GM19351 (cell line): ENCODE measurements at regions not wholly inside any gene's neighbourhood (a gene's known extent, or its start where the extent isn't known, plus 50 kb on each side); places are given as distances from the start of the nearest gene placed in this dataset.
"Not testable (repeated sequence)": the region's sequence is repeated elsewhere in the genome, so short reads cannot be mapped to it uniquely, and the experiment has no call there.

Experiments
- ATAC-seq: cut with Tn5 transposase; IDR thresholded peaks from one replicate; pipeline ENCODE4 v1.9.1; 2021; ENCODE audit warnings: mild to moderate bottlenecking, moderate library complexity; ENCODE audit not compliant: unreplicated experiment

DNA sequence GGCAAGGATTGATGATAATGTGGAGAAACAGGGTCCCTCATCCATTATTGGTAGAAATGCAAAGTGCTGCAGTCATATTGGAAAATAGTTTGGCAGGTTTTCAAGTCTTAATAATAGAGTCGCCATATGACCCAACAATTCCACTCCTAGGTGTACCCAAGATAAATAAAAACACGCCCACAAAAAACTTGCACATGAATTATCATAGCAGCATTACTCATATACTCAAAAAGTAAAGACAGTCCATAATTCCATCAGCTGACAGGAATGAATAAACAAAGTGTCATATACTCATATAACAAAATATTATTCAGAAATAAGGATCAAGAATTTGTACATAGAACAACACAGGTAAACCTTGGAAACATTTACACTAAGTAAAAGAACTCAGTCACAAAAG lies 242.9 kb upstream of the FTMT start:
- ATAC-seq: no peak

DNA sequence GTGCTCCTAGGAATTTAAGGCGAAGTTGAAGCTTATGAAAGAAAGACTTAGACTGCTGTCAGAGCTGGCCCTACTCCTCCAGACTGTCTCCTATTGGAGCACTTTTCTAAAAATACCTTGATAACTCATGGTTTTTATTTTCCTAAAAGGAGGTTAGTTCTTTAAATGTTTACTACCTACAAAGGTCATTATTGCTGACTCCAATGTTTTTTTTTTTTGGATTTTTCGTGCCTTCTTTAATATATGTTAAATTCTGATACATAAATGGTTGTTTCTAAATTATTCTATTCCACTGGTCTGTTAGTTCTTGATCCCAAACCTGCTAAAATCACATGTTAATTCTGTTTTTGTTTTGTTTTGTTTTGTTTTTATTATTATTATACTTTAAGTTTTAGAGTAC lies 227.6 kb upstream of the FTMT start:
- ATAC-seq: no peak

DNA sequence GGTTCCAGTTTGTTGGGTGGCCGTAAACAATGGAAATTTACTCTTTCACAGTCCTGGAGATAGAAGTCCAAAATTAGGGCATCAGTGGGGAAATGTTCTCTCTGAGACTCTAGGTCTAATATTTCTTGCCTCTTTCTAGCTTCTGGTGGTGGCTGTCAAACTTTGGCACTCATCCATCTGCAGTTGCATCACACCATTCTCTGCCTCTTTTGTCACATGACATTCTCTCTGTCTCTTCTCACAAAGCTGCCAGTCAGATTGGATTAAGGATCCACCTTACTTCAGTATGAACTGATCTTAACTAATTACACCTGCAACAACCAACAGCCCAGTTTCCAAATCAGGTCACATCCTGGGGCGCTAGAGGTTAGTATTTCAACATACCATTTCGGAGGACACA lies 222.9 kb upstream of the FTMT start:
- no peak for ATAC-seq

DNA sequence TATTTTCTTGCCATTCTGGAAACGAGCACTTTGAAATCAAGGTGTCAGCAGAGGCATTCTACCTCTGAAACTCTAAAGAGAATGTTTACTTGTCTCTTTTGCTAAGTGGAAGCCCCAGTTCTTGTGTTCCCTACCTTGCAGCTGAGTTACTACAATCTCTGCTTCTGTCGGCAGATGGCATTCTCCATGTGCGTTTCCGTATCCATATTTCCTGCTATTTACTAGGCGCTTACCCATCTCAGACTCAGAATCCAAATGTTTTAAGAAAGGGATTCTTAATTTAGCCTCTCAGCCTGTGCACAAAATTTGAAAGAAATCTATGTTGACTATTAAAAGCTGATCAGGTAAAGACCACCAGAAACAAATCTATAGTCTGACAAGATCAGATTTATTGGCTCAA lies 221.3 kb upstream of the FTMT start:
- no peak for ATAC-seq

DNA sequence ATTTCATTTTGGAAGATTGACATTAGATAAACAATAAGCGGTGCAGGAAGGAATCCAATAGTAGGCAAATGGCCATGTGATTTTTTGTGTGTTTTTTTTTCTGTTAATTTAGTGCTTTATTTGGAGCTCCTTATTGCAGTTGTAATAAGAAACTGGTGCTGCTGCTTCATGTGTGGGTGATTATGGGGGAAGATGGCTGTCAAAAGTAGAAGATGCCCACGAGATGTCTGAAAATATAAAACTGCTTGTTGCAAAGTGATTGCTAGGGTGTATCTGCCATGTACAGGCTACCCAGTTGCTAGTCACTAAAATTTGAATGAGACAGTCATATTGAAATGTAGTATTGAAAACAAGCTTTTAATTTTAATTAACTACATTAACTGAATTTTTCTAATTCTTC lies 216.7 kb upstream of the FTMT start:
- no peak for ATAC-seq

DNA sequence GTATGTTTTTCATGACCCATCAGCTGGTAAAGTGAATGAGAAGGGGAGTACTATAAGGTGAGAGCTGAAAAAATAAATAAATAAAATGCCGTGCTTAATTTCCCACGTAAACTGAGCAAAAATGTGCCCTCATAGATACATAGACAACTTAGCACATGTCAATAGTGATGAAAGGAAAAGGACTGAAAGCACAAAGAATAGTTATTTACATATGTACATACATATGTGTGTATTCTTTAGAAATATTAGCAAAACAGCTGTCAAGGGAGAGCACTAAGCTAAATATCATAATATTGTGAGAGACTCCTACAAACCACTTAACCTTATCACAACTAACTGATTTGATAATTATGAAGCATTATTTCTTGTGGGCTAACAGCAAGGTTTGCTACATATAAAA lies 213.6 kb upstream of the FTMT start:
- ATAC-seq: no peak

DNA sequence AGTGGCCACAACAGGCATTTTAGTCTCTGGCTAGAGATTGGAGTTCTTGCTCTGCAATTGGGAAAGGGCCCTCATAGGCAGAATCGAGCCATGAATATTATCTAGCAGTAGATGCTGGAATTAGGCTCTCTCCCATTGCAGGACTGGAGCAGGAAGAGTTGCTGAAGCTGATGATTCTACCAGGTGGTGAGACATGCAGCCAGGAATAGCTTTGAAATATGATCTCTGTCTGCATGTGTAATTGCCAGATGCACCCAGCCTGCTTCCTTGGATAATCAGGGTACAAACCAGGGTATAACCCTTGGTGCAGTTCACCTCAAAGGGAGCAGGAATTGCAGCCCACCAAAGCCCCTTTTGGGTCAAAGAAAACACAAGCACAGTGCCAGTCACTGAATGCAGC lies 211.4 kb upstream of the FTMT start:
- no peak for ATAC-seq

DNA sequence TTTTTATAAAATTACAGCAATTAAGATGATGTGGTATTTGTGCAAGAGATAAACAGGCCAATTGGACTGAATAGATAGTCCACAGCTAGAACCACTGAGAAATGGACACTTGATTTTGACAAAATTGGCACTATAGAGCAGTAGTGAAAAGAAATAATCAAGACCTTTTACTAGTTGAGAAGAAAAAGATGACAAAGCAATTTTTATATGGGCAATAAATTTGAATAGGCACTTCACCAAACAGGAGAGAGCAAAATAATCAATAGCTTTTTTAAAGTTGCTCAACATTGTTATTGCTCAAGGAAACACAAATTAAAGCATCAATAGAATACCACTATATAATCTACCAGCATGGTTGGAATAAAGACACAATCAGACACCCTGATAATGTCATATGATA lies 193.5 kb upstream of the FTMT start:
- ATAC-seq: no peak

DNA sequence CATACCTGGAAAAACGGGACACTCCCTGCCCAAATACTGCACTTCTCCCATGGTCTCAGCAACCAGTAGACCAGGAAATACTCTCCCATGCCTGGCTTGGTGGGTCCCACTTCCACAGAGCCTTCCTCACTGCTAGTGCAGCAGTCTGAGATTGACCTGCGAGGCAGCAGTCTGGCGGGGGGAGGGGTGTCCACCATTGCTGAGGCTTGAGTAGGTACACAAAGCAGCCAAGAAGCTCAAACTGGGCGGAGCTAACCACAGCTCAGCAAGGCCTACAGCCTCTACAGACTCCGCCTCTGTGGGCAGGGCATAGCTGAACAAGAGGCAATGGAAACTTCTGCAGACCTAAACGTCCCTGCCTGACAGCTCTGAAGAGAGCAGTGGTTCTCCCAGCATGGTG lies 191.5 kb upstream of the FTMT start:
- no peak for ATAC-seq

DNA sequence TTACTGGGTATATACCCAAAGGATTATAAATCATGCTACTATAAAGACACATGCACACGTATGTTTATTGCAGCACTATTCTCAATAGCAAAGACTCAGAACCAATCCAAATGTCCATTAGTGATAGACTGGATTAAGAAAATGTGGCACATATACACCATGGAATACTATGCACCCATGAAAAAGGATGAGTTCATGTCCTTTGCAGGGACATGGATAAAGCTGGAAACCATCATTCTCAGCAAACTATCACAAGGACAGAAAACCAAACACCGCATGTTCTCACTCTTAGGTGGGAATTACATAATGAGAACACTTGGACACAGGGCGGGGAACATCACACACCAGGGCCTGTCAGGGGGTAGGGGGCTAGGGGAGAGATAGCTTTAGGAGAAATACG lies 186.1 kb upstream of the FTMT start:
- not testable (repeated sequence) for ATAC-seq

DNA sequence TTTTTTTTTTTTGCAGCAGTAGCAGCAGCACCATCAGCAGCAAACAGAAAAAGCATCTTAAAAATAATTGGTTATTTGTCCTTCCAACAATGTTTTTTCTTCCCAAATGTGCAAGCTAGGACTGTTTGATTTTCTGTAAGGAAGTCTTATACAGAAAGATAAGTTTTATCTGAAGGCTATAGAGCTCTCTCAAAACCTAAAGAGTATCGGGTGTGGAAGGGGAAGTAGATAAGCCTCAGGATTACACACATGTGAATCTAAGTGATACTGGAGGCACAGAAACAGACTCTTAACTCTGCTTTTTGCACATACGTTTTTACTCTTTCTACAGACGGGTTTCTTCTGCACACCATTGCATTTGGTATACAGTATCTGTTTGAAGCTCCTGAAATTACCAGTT lies 184.4 kb upstream of the FTMT start:
- no peak for ATAC-seq

DNA sequence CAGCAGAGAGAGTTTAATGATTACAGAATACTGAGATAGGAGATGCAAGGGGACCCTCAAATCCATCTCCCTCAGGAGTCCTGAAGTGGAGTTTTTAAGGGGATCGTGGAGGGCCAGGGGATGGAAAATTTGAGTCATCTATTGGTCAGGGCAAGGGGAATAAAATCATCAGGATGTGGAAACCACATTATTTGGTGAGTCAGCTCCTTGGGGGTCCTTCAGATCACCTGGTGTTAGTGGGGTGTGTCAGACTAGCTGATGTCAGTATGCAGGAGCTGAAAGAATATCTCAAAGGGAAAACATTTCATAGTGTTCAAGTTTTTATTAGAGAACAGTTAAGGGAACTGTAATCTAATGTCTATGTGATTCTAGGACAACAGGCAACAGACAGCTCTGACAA lies 183.0 kb upstream of the FTMT start:
- no peak for ATAC-seq

DNA sequence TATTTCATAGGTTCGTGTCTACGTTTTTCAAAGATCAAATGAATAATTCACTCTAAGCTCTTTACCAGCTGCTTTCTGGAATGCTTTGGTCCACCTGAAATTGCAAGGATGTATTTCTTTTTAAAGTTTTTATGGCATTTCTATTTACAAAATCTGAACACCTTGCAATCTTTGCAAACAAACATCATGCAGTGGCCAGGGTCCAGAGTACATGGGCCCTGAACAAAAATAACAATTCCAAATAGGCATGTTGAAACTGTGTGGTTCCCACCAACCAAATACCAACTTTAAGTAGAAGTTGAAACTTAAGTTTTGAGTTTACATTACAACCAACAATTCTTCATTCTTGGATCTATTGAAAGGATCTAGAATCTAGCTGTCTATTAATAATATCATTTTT lies 180.1 kb upstream of the FTMT start:
- no peak for ATAC-seq

DNA sequence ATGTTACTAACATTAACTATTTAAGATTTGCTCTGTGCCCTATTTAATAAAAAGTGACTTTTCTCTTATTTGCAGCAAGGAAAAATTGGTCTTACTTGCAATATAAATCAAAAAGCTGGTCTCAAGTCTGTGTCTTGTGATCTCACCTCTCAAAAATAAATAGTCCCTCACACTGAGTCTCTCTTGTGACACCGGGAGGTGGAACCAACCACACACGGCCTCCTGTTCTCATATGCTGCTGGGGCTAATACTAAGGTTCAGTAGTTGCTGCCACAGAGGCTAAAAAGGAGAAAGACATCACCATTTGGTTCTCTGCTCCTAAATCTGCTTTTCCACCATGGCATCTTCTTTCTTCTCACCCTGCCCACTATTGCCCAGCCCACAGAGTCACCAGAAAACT lies 175.8 kb upstream of the FTMT start:
- no peak for ATAC-seq

DNA sequence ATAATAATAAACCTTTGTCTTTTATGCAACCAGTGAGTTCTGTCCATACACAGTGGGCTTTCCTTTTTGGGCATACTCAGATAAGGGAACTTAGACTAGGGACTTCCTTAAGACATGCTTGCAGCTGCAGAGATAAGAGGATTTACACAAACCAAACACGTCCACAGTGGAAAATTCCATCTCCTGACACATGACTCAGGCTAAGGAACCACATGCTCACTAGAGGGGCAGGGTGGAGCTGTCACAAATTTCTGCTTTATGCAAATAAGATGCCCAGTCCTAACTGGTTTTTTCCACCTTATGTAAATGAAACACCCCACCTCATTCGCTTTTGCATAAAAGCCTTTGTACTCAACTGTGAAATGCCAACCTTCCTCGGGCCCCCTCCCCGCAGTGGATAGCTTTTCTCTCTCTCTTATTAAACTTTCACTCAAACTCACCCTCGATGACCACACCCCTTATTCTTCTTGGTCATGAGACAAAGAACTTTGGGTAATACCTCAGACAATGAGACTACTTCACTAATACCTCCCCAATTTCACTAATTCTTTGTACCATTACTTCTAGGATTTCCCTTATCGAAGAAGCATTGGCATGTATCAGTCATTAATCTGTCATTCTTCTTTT lies 170.3 kb upstream of the FTMT start:
- ATAC-seq: no peak

DNA sequence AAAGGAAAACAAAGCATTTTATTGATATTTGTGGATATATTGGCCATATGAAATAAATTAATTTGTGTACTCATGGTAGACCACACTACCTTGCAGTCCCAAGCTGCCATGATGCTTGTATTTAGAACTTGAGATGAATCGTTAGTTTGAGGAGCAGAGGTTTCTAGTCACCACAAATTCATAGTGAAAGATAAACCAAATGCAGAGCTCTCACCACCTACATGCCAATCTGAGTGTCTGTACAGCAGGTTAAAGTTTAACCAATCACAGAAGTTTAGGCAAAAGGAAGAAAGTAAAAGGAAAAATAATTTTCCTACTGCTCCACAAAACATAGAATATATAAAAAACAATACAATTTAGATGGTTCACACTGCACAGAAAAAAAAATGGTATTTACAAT lies 163.6 kb upstream of the FTMT start:
- no peak for ATAC-seq

DNA sequence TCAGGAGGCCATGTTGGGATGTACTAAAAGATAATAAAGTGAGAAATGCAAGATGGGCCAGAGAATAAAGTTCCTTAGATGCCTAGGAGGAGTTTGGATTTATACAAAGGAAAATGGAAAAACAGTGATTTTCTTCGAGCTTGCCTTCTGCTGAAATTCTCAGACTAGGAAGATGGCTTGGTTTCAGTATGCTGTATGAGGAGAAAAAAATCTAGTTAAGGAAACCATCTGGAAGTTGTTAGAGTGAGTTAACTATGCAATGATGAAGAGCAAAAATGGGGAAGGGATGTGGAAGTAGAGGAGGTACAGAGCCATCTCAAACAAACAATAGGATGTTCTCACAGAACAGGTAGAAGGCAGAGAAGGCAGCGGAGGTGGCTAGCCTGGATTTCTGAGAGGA lies 162.9 kb upstream of the FTMT start:
- no peak for ATAC-seq

DNA sequence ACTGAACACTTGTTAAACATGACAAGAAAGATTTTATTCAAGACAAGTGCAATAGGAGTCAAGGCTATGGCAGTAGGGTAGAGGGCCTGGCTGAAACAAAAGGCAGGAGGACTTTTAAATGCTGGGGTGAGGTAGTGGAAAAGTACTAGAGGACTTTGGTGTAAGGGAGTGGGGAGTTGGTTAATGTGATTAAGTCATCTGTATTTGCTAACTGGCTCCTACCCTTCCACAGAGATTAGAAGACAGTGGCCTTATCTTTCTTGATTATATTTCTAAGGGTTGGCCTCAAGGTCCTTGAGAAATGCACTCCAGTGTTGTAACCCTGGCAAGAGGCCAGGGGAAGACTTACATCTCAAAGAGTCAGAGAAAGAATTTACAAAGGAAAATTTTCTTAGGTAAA lies 160.2 kb upstream of the FTMT start:
- ATAC-seq: no peak

DNA sequence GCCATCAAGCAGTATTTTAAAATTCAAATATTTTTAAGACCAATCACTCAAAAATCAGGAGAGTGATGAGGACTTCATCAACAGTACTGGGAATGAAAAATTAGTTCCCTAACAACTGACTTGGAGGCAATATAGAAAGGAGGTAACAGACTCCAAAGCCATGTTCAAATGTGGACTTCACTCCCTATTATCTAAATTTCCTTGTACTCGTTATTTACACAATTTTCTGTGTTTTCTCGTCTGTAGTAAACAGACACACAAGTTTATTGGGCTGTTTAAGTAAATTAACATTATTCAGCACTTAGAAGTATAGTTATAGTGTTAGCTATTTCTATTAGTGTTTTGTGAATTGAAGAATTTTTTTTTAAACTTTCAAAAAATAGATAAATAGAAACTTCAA lies 159.5 kb upstream of the FTMT start:
- no peak for ATAC-seq

DNA sequence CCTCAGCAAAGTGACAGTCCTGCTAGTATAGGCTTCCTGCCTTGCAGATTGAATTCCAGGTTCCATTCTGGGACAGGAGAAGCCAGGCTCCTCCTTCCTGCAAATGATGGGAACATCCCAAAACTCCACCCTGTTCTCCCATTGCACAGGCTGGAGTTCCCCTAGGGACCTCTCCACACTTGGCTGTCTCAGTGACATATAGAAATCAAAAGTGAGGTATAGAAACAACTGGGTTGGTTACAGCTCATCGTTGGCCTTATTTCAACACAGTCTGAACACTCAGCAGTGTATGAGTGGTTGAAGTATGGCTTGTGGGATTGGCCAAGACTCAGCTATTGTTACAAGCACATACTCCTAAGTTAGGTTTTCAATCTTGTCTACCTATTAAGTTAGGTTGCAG lies 157.8 kb upstream of the FTMT start:
- no peak for ATAC-seq

DNA sequence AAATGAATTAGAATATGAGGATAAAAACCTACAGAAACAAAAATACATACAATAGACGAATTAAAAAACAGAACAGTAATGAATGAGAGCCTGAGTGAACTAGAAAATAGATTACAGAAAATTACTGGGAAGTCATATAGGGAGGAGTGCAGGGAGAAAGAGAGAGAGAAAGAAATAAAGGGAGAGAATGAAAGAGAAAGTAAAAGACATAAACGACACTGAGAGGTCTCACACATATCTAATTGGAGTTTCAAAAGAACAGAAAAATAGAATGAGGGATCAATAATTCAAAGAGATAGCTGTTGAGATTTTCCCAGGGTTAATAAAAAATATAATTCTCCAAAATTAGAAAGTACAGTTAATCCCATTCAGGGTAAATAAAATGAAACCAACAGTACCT lies 156.4 kb upstream of the FTMT start:
- ATAC-seq: peak; percentile 47

DNA sequence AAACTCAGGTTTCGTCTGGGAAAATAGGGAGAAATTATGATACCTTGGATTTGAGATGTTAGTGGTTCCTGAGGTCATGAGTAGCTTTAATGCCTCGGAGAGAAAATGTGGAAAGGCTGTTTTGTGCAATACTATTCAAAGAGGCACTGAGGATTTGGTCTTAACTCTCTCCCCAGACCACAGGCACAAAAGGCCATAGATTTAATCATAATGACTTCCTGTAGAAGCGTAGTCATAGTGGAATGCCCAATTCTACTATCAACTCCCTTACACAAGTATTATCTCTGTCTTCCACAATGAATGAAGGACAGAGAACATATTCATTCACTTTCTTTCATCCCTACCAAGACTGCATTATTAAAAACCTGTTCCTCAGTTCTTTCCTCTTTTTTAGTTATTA lies 153.0 kb upstream of the FTMT start:
- ATAC-seq: no peak

DNA sequence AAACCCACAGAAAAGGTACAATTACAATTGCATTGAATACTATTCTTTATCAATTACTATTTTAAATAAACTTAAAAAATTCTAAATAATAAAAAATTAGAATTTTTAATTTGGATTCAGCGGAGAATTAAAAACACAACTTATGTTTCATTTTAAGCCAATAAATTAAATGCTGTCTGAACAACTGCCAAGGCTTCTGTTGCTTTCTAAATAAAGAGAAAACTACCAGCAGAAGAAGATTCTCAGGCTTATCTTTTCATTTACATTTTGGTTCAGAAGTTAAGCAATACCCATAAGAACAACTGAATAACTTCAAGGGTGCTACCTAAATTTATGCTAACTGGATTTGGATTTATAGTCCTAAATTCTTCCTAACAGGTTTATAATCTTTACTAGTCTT lies 150.0 kb upstream of the FTMT start:
- no peak for ATAC-seq

DNA sequence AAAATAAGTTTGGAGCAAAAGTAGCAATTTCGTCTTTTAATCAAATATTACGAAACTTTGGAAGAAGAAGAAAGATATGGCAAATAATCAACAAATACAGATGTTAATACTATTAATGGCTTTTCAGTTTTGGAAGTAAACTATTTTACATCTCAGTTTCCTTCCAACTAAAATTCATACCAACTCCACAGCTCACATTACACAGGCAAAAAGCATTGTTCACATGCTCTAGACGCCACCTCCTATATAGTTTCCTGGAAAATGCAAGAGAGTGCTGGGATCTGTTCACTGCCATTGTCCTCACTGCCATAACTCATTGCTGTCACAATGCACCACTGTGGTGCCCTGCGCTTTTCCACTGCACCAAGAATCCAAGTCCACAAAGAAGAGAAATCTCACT lies 149.0 kb upstream of the FTMT start:
- ATAC-seq: no peak
